GM21381 (cell line): ENCODE measurements at regions not wholly inside any gene's neighbourhood (a gene's known extent, or its start where the extent isn't known, plus 50 kb on each side); places are given as distances from the start of the nearest gene placed in this dataset.
"Not testable (repeated sequence)": the region's sequence is repeated elsewhere in the genome, so short reads cannot be mapped to it uniquely, and the experiment has no call there.

Experiments used
- ATAC-seq: cut with Tn5 transposase; IDR thresholded peaks from one replicate; pipeline ENCODE4 v1.9.1; 2021; ENCODE audit warnings: mild to moderate bottlenecking, moderate library complexity; ENCODE audit not compliant: unreplicated experiment

- ATAC-seq, result no peak
These were observed 344.1 kb downstream of the TMEM38B start for GRCh38 chr9:106038266-106039001.

GRCh38 chr9:106039151-106039935 is 345.0 kb downstream of the TMEM38B start:
- no peak for ATAC-seq

DNA sequence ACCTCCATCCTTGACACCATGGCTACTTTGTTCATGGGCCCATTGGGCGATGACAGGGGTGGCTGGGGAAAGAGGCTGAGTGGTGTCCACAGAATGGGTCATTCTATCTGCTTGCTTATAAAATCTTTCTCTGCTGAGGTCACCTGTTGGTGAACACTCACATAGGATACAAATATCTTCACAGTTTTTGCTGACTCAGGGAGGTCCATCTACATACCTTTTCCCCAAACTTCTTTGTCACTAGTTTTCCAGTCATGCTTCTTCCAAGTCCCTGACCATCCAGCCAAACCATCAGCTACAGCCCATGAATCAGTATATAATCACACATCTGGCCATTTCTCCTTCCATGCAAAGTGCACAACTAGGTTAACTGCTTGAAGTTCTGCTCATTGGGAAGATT is 347.6 kb downstream of the TMEM38B start:
- ATAC-seq, result not testable (repeated sequence)

- no peak for ATAC-seq
These were observed 357.2 kb downstream of the TMEM38B start for GRCh38 chr9:106051545-106051944.

DNA sequence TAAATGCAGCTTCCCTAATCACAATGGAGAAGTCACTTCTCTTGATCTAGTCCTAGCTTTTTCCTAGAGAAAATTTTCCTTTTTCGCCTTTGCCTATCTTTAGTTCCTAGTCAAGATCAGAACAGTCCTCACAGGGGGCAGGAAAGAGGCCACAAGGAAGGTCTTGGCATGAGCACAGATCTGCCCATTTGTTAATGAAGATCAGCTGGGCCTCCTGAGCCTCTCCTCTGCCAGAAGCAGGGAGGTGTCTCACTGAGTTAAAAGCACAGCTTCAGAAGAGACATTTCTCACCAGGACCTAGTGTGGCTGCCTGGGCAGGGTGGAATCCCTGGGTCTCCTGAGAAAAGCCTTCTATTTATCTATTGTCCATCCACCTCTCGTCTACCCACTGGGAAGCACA is 357.8 kb downstream of the TMEM38B start:
- no peak for ATAC-seq

DNA sequence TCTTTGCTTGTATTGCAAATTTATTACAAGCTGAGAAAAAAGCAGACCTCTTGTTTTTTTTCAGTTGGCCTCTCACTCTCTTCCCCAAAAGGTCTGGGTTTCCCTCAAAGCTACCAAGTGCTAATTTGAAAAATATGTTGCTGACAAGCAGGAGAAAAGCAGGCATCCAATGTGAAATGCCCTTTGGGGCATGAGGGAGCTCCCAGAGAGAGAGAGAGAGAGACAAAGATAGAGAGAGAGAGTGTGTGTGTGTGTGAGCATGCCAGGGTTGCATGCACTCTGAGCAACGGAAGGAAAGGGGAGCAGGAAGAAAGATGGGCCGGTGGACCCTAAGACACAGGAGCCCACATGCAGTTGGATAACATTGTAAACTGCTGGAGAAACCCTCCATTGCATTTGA is 358.4 kb downstream of the TMEM38B start:
- ATAC-seq, result no peak

DNA sequence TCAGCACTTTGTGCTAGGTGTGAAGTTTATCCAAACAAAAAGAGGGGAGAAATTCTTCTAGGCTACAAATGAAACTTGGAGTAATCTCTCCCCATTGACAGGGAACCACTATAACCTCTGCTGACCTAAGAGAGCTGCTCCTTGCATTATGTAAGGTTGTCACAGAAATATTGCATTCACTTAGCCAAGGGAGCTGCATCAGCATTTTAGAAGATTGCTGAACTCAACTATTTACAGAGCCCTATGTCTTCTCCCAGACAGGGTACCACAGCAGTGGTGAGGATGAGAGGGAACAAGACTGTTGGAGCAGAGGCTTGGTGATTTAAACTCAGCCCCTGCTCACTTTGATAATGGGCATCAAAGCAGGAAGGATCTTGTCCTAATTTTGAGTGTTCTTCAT is 362.0 kb downstream of the TMEM38B start:
- no peak for ATAC-seq

DNA sequence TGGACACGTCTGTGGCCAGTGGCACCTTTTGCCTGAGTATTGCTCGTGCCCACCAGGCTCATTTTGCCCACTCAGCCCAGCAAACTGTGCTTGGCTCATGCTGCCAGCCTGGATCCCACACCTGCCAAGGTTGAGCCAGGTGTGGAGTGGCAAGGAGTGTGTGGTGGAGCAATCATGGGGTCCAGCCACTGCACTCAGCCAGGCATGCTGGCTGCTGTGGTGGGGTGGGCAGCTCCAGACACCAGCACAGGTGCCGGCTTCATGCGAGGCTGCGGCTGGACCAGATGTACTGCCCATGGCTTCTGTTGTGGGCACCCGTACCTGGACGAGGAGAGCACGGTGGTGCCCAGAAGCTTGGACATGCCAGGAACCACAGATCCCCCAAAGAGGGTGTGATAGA is 364.1 kb downstream of the TMEM38B start:
- ATAC-seq, result no peak

DNA sequence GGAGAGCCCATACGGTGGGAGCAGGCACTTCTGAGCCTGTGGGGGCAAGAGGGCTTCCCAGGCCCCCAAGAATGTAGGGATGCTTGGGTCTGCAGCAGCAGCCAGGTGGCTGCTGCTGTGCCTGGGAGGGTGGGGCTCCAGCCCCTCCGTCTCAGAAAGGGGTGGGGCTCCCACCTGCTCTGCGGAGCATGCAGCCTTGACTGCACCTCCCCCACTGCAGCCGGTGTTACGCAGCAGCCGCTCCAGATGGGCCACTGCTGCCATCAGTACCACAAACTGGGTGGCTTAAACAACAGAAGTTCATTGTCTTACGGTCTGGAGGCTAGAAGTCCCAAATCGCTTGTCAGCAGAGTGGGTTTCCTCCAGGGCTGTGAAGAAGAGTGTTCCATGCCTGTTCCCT is 365.5 kb downstream of the TMEM38B start:
- ATAC-seq, result no peak

DNA sequence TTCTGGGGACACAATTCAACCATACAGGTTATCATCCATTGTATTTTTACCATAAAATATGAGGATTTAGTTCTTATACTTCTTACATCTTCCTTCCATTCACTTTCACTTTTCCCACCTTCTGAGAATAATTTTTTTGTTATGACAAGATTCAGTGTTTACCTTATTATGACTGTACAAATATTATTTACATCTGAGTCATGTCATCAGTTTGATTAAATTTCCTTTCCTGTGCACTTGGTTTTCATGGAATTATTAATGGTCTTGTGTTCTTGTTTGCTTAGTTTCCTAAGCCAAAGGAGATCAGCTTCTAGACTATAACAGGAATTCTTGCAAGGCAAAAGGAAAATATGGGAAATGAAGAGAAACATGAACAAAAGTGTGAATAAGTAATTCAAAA is 366.5 kb downstream of the TMEM38B start:
- ATAC-seq, result no peak

DNA sequence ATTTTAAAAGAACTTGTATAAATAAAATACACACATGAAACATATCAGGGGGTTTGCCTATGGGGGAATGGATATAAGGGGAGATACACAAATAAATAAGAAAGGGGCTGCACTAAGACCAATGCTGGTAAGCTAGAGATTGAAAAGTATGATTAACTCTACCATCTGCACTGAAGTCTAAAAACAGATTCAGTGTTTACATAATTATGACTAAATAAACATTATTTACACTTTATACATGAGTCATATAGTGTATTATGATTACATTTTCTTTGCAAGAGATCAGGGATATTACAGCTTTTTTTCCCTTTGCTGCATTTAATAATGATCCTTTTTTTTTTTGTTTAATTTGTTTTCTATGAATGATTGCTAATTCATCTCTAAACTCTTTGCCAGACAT is 367.9 kb downstream of the TMEM38B start:
- no peak for ATAC-seq

DNA sequence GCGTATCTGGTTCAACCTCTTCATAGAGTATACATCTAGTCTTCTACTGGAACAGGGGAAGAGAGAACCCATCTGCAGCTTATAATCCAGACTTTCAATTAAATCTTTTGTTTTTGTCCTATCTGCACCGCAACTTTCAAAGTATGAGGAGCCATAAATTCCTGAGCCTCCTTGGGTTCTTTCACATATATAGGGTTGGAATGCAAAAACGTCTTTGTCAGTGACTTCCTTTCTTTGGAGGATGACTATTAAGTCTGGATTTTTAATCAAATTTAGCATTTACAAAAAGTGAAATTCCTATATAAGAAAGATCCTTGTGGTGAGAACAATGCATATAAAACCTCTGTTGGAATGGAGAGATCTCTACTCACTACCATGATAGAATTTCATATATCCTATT is 370.8 kb downstream of the TMEM38B start:
- ATAC-seq, result no peak

- ATAC-seq, result no peak
These were observed 371.4 kb downstream of the TMEM38B start for GRCh38 chr9:106065579-106066214.

- ATAC-seq, result no peak
These were observed 372.7 kb downstream of the TMEM38B start for GRCh38 chr9:106066940-106067524.

GRCh38 chr9:106069241-106069640 is 374.9 kb downstream of the TMEM38B start:
- no peak for ATAC-seq

- no peak for ATAC-seq
These were observed 378.1 kb downstream of the TMEM38B start for GRCh38 chr9:106072421-106072820.

DNA sequence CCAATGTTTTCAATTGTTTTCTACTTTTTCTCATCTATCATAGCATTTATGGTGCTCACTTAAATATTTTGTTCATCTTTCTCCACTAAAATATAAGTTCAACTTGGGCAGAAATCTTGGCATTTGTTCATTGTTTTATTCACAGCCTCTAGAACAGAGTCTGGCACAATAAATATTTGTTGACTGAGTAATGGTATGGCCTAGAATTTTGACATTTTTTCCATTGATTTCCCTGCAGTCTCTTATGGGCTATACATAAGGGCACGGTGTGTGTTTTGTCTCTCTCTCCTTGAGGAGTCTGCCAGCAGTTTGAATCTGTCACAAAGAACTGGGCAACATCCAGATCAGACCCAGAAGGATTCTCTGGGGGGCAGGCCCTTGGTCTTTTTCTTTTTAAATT is 379.7 kb downstream of the TMEM38B start:
- no peak for ATAC-seq

GRCh38 chr9:106075236-106075959 is 381.1 kb downstream of the TMEM38B start:
- no peak for ATAC-seq

DNA sequence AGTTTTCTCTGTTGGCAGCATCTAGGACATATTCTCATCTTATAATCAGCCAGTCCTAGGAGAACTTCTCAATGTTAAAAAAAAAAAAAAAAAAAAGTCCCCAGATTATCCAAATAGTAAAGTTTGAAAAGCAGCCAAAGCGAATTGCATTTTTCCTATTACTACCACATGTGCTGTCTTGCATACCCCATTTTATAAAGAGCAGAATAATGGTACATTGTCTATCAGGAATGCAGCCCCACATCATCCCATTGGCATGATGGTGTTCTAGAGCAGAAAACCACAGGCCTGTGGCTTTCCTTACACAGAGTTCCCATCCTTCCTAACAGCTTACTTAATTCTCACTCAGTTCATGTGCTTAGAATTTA is 381.6 kb downstream of the TMEM38B start:
- ATAC-seq, result no peak

GRCh38 chr9:106076711-106077110 is 382.4 kb downstream of the TMEM38B start:
- no peak for ATAC-seq

- no peak for ATAC-seq
These were observed 383.4 kb downstream of the TMEM38B start for GRCh38 chr9:106077731-106078130.
